ENCODE measurements at regions not wholly inside any gene's neighbourhood (a gene's known extent, or its start where the extent isn't known, plus 50 kb on each side); places are given as distances from the start of the nearest gene placed in this dataset.
A peak's percentile ranks its signal among the peaks of the same experiment; 100 is the strongest.
"Not testable (repeated sequence)": the region's sequence is repeated elsewhere in the genome, so short reads cannot be mapped to it uniquely, and the experiment has no call there.

DNA sequence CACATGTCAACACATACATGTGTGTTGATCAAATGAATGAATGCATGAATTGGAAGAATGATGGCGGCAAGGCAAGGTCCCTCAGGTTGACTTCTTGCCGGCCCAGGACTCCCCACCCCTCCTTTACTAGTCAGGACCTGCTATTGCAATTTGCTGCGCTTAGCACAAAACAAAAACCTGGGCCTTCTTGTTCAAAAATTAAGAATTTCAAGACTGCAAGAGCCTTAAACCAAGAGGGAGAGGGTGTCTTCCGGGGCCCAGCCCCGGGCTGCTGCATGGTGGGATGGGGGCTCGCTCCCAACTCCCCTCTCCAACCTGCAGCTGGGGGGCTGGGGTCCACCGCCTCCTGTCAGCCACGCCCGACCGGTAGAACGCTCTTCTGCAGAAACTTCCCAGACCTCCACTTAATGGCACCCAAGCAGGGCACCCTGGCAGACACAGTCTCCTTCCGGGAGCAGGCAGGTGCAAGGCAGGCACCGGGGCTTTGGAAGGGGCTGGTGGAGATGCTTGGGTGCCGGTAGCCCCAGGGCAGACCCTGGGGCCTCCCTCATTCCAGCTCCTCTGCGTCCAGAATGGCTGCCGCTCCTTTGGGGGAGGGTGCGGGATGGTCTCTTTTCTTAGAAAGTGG is 2896.5 kb downstream of the RPIA start:
- H3K9me3 Mint-ChIP-seq (ENCODE audit: unreplicated experiment) = peaks cover 18% of the 10 kb centered on the region
- H3K4me1 Mint-ChIP-seq (ENCODE audit: unreplicated experiment); H3K4me3 Mint-ChIP-seq (ENCODE audit: unreplicated experiment); H3K36me3 Mint-ChIP-seq (ENCODE audit: unreplicated experiment); H3K27me3 Mint-ChIP-seq (ENCODE audit: unreplicated experiment); H3K27ac Mint-ChIP-seq (ENCODE audit: unreplicated experiment): not testable (repeated sequence)
- peak; percentile 86 for DNase-seq (ENCODE audit: extremely low spot score, unreplicated experiment)

DNA sequence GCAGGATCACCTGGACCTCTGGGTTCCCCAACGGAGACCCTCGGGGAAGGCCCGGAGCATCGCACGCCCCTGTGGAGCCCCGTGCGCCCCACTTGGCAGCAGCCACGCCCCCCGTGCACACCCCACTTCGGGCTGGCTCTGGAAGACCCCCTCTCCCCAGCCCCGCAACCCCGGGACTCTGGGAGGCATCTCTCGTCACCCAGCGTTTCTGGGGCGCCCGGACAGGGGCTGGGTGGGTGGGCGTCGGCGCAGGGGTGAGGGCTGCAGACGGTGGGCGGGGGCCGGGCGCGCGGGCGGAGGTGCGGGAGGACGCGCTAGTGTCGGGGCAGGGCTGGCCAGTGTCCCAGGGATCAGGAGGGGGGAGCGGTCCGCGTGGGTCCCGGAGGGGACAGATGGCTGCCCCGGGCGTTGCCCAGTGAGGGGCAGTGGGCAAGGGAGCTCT is 2897.3 kb downstream of the RPIA start:
- peaks cover 18% of the 10 kb centered on the region for H3K9me3 Mint-ChIP-seq (ENCODE audit: unreplicated experiment)
- not testable (repeated sequence) for H3K36me3 Mint-ChIP-seq (ENCODE audit: unreplicated experiment); H3K4me1 Mint-ChIP-seq (ENCODE audit: unreplicated experiment); H3K27ac Mint-ChIP-seq (ENCODE audit: unreplicated experiment); H3K27me3 Mint-ChIP-seq (ENCODE audit: unreplicated experiment); H3K4me3 Mint-ChIP-seq (ENCODE audit: unreplicated experiment)
- DNase-seq (ENCODE audit: extremely low spot score, unreplicated experiment) = peak; percentile 91

DNA sequence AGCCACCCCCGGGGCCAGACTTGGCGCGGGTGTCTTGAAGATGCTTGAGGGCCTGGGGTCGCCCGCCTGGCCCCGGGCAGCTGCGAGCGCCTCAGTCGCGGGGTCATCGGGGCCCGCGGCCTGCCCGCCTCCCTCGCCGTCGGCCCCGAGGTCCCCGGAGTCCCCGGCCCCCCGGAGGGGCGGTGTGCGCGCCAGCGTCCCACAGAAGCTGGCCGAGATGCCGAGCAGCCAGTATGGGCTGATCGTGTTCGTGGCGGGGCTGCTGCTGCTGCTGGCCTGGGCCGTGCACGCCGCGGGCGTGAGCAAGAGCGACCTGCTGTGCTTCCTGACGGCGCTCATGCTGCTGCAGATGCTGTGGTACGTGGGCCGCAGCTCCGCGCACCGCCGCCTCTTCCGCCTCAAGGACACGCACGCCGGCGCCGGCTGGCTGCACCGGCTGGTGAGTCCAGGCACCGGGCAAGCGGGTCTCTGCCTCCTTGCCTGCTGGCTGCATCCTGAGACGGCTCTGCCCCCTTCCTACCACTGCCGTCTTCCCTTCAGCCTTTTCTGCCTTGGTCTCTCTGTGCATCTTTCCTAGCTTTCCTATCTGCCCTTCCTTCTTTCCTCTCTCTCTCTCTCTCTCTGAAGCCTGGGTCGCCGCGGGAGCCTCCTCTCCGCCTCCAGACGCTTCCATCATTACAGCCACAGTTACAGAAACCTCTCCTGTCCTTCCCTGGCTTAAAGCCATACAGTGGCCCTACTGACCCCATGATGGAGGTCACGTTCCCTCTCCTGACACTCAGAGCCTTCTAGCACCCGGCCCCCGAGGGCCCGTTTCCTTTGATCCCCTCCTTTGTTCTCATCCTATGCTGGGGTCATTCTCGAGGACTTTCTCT is 2898.2 kb downstream of the RPIA start:
- peak; percentile 90 for DNase-seq (ENCODE audit: extremely low spot score, unreplicated experiment)
- not testable (repeated sequence) for H3K4me1 Mint-ChIP-seq (ENCODE audit: unreplicated experiment); H3K27me3 Mint-ChIP-seq (ENCODE audit: unreplicated experiment); H3K4me3 Mint-ChIP-seq (ENCODE audit: unreplicated experiment); H3K36me3 Mint-ChIP-seq (ENCODE audit: unreplicated experiment); H3K27ac Mint-ChIP-seq (ENCODE audit: unreplicated experiment)
- H3K9me3 Mint-ChIP-seq (ENCODE audit: unreplicated experiment) = peaks cover 11% of the 10 kb centered on the region

DNA sequence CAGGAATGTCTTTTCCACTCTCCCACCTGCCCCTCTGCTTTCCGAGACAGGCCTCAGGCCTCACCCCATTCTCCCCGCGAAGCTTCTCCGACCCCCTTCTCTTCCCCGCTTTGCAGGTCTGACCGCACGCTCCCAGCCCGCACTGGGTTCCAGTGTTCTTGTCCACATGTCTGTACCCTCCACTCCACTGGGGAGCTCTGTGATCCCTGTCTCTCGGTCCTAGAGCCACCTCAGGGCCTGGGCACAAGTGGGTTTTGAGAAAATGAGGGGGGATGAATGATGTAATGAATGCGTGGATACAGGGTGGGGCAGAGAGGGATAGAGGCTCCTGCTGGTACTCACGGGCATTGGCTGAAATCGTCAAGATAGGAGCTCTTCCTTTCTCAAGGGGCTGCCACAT is 2898.9 kb downstream of the RPIA start:
- H3K36me3 Mint-ChIP-seq (ENCODE audit: unreplicated experiment); H3K27ac Mint-ChIP-seq (ENCODE audit: unreplicated experiment): not testable (repeated sequence)
- peak; percentile 85 for DNase-seq (ENCODE audit: extremely low spot score, unreplicated experiment)

DNA sequence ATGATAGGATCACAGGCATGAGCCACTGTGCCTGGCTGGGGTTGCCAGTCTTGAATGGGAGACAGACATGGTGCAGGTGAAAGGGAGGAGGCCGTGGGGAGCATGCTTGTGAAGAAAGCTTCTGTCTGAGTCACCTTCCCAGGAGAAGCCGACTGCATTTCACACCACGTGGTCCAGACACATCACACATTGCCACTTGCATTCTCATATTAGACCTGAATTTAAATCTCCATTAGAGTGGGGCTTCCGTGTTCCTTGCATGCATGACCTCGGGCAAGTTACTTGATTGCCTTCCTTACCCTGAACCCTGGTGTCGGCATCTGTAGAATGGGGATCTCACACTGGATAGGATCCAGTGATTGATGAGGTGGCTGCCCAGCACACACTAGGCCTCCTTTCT is 2899.6 kb downstream of the RPIA start:
- H3K36me3 Mint-ChIP-seq (ENCODE audit: unreplicated experiment) = not testable (repeated sequence)

More for the DNA sequence above, 2898.9 kb downstream of the RPIA start:
- not testable (repeated sequence) for H3K4me1 Mint-ChIP-seq (ENCODE audit: unreplicated experiment); H3K4me3 Mint-ChIP-seq (ENCODE audit: unreplicated experiment); H3K27me3 Mint-ChIP-seq (ENCODE audit: unreplicated experiment); H3K9me3 Mint-ChIP-seq (ENCODE audit: unreplicated experiment)

DNA sequence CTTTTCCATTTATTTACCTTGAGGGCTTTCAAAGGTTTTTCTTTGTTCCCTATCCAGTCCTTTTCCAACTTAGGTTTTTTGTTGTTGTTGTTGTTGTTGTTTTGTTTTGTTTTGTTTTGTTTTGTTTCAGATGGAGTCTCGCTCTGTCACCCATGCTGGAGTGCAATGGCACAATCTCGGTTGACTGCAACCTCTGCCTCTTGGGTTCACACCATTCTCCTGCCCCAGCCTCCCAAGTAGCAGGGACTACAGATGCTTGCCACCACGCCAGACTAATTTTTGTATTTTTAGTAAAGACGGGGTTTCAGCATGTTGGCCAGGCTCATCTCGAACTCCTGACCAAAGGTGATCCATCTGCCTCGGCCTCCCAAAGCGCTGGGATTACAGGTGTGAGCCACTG is 2906.0 kb downstream of the RPIA start:
- H3K27ac Mint-ChIP-seq (ENCODE audit: unreplicated experiment); H3K27me3 Mint-ChIP-seq (ENCODE audit: unreplicated experiment); H3K36me3 Mint-ChIP-seq (ENCODE audit: unreplicated experiment); DNase-seq (ENCODE audit: extremely low spot score, unreplicated experiment); H3K4me3 Mint-ChIP-seq (ENCODE audit: unreplicated experiment); H3K4me1 Mint-ChIP-seq (ENCODE audit: unreplicated experiment): not testable (repeated sequence)
- H3K9me3 Mint-ChIP-seq (ENCODE audit: unreplicated experiment) = peaks cover 36% of the 10 kb centered on the region

More for the DNA sequence above, 2899.6 kb downstream of the RPIA start:
- not testable (repeated sequence) for H3K4me1 Mint-ChIP-seq (ENCODE audit: unreplicated experiment); H3K4me3 Mint-ChIP-seq (ENCODE audit: unreplicated experiment); DNase-seq (ENCODE audit: extremely low spot score, unreplicated experiment); H3K27ac Mint-ChIP-seq (ENCODE audit: unreplicated experiment); H3K27me3 Mint-ChIP-seq (ENCODE audit: unreplicated experiment); H3K9me3 Mint-ChIP-seq (ENCODE audit: unreplicated experiment)

DNA sequence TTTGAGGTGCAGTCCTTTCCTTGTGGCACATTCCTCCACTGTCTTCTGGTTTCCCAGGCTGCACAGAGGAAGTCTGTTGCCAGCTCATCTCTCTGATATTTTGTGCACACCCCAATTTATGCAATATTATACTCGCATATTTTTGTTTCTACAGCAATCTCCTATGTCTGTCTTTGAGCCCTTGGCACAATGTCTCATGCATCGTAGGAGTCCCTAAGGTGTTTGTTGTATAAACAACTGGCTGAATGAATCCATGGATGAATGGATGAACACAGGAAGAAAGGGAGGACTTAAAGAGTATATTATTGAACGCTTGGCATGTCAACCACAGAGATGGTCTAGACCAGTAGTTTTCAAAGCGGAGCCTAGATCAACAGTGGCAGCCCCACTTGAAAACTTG is 2907.0 kb downstream of the RPIA start:
- H3K36me3 Mint-ChIP-seq (ENCODE audit: unreplicated experiment); DNase-seq (ENCODE audit: extremely low spot score, unreplicated experiment); H3K4me3 Mint-ChIP-seq (ENCODE audit: unreplicated experiment); H3K27me3 Mint-ChIP-seq (ENCODE audit: unreplicated experiment); H3K27ac Mint-ChIP-seq (ENCODE audit: unreplicated experiment); H3K4me1 Mint-ChIP-seq (ENCODE audit: unreplicated experiment): not testable (repeated sequence)
- H3K9me3 Mint-ChIP-seq (ENCODE audit: unreplicated experiment) = peaks cover 38% of the 10 kb centered on the region

DNA sequence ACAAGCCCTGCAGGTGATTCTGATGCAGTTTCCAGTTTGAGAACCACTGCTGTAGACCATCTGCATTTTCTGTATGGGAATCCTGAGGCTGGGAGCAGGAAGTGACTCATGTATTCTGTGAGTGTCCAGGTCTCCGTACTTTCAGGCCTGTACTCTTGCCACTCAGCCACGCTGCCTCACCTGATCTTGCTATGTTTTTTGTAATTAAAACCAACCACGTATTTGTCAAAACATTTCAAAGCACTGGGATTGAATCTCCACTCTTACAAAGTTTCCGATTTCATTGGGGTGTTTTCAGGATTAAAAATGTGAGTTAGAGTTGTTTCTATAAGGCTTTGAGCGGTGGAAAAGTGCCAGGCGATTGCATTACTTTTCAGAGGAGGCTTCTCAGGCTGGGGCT is 2907.5 kb downstream of the RPIA start:
- not testable (repeated sequence) for H3K36me3 Mint-ChIP-seq (ENCODE audit: unreplicated experiment); H3K4me1 Mint-ChIP-seq (ENCODE audit: unreplicated experiment); H3K27me3 Mint-ChIP-seq (ENCODE audit: unreplicated experiment); DNase-seq (ENCODE audit: extremely low spot score, unreplicated experiment); H3K27ac Mint-ChIP-seq (ENCODE audit: unreplicated experiment); H3K4me3 Mint-ChIP-seq (ENCODE audit: unreplicated experiment)
- peaks cover 38% of the 10 kb centered on the region for H3K9me3 Mint-ChIP-seq (ENCODE audit: unreplicated experiment)

DNA sequence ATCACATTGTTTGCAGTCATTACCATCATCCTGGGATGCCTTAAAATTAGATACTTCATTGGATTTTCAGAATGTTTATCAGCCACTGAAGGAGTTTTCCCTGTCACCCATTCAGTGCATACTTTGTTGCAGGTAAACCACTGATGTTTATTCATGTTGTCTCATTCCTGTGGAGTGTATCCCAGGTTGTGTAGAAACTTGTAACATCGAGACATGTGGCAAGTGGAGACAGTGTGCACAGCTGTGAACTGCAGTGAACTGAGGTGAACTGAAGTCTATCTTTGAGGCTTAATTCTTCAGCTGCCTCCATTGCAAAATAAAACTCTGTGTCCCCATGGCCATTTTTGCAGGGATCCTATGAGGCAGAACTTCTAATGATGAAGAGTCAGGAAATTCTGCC is 2911.4 kb downstream of the RPIA start:
- not testable (repeated sequence) for H3K27me3 Mint-ChIP-seq (ENCODE audit: unreplicated experiment)

DNA sequence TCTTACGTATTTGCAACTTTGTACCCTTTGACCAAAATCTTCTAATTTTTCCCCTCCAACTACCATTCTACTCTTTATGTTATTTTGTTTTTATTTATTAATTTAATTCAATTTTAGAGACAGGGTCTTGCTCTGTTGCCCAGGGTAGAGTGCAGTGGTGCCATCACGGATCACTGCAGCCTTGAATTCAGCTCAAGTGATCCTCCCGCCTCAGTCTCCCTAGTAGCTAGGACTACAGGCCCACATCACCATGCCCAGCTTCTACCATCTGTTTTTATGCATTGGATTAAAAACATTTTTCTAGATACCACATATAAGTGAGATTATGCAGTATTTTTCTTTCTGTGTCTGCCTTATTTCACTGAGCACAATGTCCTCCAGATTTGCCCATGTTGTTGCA is 2912.5 kb downstream of the RPIA start:
- H3K36me3 Mint-ChIP-seq (ENCODE audit: unreplicated experiment); H3K4me1 Mint-ChIP-seq (ENCODE audit: unreplicated experiment); H3K27ac Mint-ChIP-seq (ENCODE audit: unreplicated experiment); H3K27me3 Mint-ChIP-seq (ENCODE audit: unreplicated experiment); DNase-seq (ENCODE audit: extremely low spot score, unreplicated experiment); H3K4me3 Mint-ChIP-seq (ENCODE audit: unreplicated experiment): not testable (repeated sequence)
- H3K9me3 Mint-ChIP-seq (ENCODE audit: unreplicated experiment) = peaks cover 15% of the 10 kb centered on the region

More for the DNA sequence above, 2911.4 kb downstream of the RPIA start:
- not testable (repeated sequence) for DNase-seq (ENCODE audit: extremely low spot score, unreplicated experiment); H3K36me3 Mint-ChIP-seq (ENCODE audit: unreplicated experiment); H3K4me1 Mint-ChIP-seq (ENCODE audit: unreplicated experiment); H3K4me3 Mint-ChIP-seq (ENCODE audit: unreplicated experiment); H3K27ac Mint-ChIP-seq (ENCODE audit: unreplicated experiment)
- H3K9me3 Mint-ChIP-seq (ENCODE audit: unreplicated experiment) = peaks cover 21% of the 10 kb centered on the region

DNA sequence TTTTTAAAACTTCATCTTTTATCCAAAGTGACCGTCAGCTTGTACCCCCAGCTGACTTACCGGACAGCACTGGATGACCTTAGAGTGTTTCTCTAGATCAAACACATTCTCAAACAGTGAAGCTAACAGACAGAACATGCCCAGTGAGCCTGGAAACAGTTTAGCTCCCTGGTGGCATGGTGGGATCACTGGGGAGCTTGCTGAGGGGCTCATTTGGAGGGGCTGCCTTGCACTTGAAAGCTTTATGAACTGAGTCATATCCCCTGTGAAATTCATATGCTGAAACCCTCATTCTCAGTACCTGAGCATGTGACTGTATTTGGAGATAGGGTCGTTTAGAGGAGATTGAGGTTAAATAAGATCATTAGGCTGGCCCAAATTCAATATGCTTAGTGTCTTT is 2913.2 kb downstream of the RPIA start:
- H3K9me3 Mint-ChIP-seq (ENCODE audit: unreplicated experiment); H3K27ac Mint-ChIP-seq (ENCODE audit: unreplicated experiment); H3K27me3 Mint-ChIP-seq (ENCODE audit: unreplicated experiment); DNase-seq (ENCODE audit: extremely low spot score, unreplicated experiment); H3K36me3 Mint-ChIP-seq (ENCODE audit: unreplicated experiment); H3K4me3 Mint-ChIP-seq (ENCODE audit: unreplicated experiment); H3K4me1 Mint-ChIP-seq (ENCODE audit: unreplicated experiment): not testable (repeated sequence)

DNA sequence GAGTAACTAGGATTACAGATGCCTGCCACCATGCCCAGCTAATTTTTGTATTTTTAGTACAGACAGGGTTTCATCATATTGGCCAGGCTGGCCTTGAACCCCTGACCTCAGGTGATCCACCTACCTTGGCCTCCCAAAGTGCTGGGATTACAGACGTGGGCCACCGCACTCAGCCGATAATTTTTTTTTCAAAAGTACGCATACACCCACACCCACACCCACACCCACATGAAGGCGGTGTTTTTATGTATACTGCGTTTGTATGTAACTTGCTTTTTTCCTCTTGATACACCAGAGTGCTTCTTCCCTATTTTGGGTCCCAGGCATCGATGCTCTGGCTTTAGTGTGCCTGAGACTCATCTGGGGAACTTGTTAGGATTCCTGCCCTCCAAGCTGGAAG is 2932.3 kb downstream of the RPIA start:
- H3K27me3 Mint-ChIP-seq (ENCODE audit: unreplicated experiment); H3K4me1 Mint-ChIP-seq (ENCODE audit: unreplicated experiment); H3K36me3 Mint-ChIP-seq (ENCODE audit: unreplicated experiment); H3K9me3 Mint-ChIP-seq (ENCODE audit: unreplicated experiment); H3K27ac Mint-ChIP-seq (ENCODE audit: unreplicated experiment); H3K4me3 Mint-ChIP-seq (ENCODE audit: unreplicated experiment); DNase-seq (ENCODE audit: extremely low spot score, unreplicated experiment): not testable (repeated sequence)
